Left lung (tissue), 4 donors: ENCODE measurements at regions not wholly inside any gene's neighbourhood (a gene's known extent, or its start where the extent isn't known, plus 50 kb on each side); places are given as distances from the start of the nearest gene placed in this dataset.

Experiments
- ATAC-seq: fragments of 200-7000 bp; cut with Tn5 transposase; one replicate; pipeline ENCODE4 v1.9.1; 2020; ENCODE audit warnings: moderate library complexity
- DNase-seq, 4 donors: peaks; one replicate each; pipeline ENCODE4 v3.0.0-alpha.2; 2013 to 2020
- H3K27ac ChIP-seq, 2 donors: fragments of 200-600 bp; sonication (generic) in 1 of 2; one replicate each; pipeline versions ENCODE4 v1.5.0 to v1.8.0; 2020 to 2021
- H3K27me3 ChIP-seq, 2 donors: fragments of 200-600 bp; sonication (generic) in 1 of 2; one replicate each; pipeline versions ENCODE4 v1.5.0 to v1.8.0; 2020 to 2021
- H3K36me3 ChIP-seq, 2 donors: fragments of 200-600 bp; sonication (generic) in 1 of 2; one replicate each; pipeline versions ENCODE4 v1.5.0 to v1.8.0; 2020 to 2021
- H3K4me1 ChIP-seq, 2 donors: fragments of 200-600 bp; one replicate each; pipeline ENCODE4 v1.8.0; 2021
- H3K4me3 ChIP-seq, 2 donors: fragments of 200-600 bp; sonication (generic) in 1 of 2; one replicate each; pipeline versions ENCODE4 v1.5.0 to v1.8.0; 2020 to 2021; ENCODE audit warnings: mild to moderate bottlenecking in 1 of 2
- H3K9me3 ChIP-seq, 2 donors: fragments of 200-600 bp; sonication (generic) in 1 of 2; one replicate each; pipeline versions ENCODE4 v1.5.0 to v1.8.0; 2020 to 2021
- CTCF ChIP-seq, 2 donors: fragments of 200-600 bp; sonication (generic) in 1 of 2; IDR thresholded peaks; one replicate each; pipeline versions ENCODE4 v1.5.0 to v1.8.0; 2021; ENCODE audit warnings: antibody characterized with exemption in 2 of 2
- intact Hi-C, 2 donors: fragments of 100-400 bp; cut with DNase I; formaldehyde crosslinking; loops; one replicate each; pipeline versions ENCODE4 v1.11.2 to v1.14.2; 2022
- donor health status: DM: no; HTN: yes; CAD: no.
- donor health status: DM: no; HTN: no; CAD: no.

GRCh38 chr13:72399351-72399750 lies 328.1 kb downstream of the MZT1 start:
- TF ChIP-seq CTCF (IDR thresholded peaks at IDR 0.05): no peak
- ATAC-seq: no peak
- DNase-seq: no peak
- no peaks in the 10 kb centered on the region for H3K4me1 ChIP-seq
- no peaks in the 10 kb centered on the region for H3K27me3 ChIP-seq
- no peak overlapping the region for H3K27ac ChIP-seq
- no peak overlapping the region for H3K4me3 ChIP-seq
- H3K9me3 ChIP-seq: no peaks in the 10 kb centered on the region
- no peaks in the 10 kb centered on the region for H3K36me3 ChIP-seq
- intact Hi-C loops: no loop called here

- no peak for TF ChIP-seq CTCF (IDR thresholded peaks at IDR 0.05)
- Histone ChIP-seq H3K27me3 (no peaks in the 10 kb centered on the region), H3K36me3 (no peaks in the 10 kb centered on the region), H3K9me3 (no peaks in the 10 kb centered on the region), H3K4me1 (no peaks in the 10 kb centered on the region), H3K27ac (no peak overlapping the region), H3K4me3 (no peak overlapping the region)
- intact Hi-C loops: no loop called here
- ATAC-seq: no peak
- DNase-seq: no peak
Observed at GRCh38 chr13:72397265-72397664, 330.2 kb downstream of the MZT1 start.

GRCh38 chr13:72390909-72391308 lies 336.5 kb downstream of the MZT1 start:
- intact Hi-C loops: no loop called here
- Histone ChIP-seq H3K27me3 (no peaks in the 10 kb centered on the region), H3K27ac (no peak overlapping the region), H3K4me3 (no peak overlapping the region), H3K4me1 (no peaks in the 10 kb centered on the region), H3K9me3 (no peaks in the 10 kb centered on the region), H3K36me3 (no peaks in the 10 kb centered on the region)
- TF ChIP-seq CTCF (IDR thresholded peaks at IDR 0.05): no peak
- no peak for ATAC-seq
- no peak for DNase-seq

- Histone ChIP-seq H3K4me3 (no peak overlapping the region), H3K36me3 (no peaks in the 10 kb centered on the region), H3K27me3 (no peaks in the 10 kb centered on the region), H3K9me3 (no peaks in the 10 kb centered on the region), H3K27ac (no peak overlapping the region), H3K4me1 (peaks cover 0 to 4% of the 10 kb centered on the region in 2 donors)
- TF ChIP-seq CTCF (IDR thresholded peaks at IDR 0.05): no peak
- ATAC-seq (no peak), DNase-seq (no peak)
- intact Hi-C loops: no loop called here
Observed at GRCh38 chr13:72386138-72386684, 341.2 kb downstream of the MZT1 start.

GRCh38 chr13:72384879-72385278 lies 342.6 kb downstream of the MZT1 start:
- no peak for ATAC-seq

More at GRCh38 chr13:72384879-72385278, 342.6 kb downstream of the MZT1 start:
- H3K4me1 ChIP-seq: peaks cover 0 to 4% of the 10 kb centered on the region in 2 donors
- H3K36me3 ChIP-seq: no peaks in the 10 kb centered on the region
- H3K4me3 ChIP-seq: no peak overlapping the region
- no peak for TF ChIP-seq CTCF (IDR thresholded peaks at IDR 0.05)
- intact Hi-C loops: no loop called here
- H3K27me3 ChIP-seq: no peaks in the 10 kb centered on the region
- H3K9me3 ChIP-seq: no peaks in the 10 kb centered on the region
- DNase-seq: peak in 1 of 4 donors; percentile 2
- no peak overlapping the region for H3K27ac ChIP-seq
